ENCODE measurements at regions not wholly inside any gene's neighbourhood (a gene's known extent, or its start where the extent isn't known, plus 50 kb on each side); places are given as distances from the start of the nearest gene placed in this dataset.
A peak's percentile ranks its signal among the peaks of the same experiment; 100 is the strongest.

- peak; percentile 100 for TF ChIP-seq THRA (CRISPR knock-in tag; IDR thresholded peaks at IDR 0.05; ENCODE audit: borderline replicate concordance)
- TF ChIP-seq KLF6 (CRISPR knock-in tag; IDR thresholded peaks at IDR 0.05): peak; percentile 57; the same call in 1 of the 2 replicates
- no peak for TF ChIP-seq ZNF225 (CRISPR knock-in tag; IDR thresholded peaks at IDR 0.05)
- TF ChIP-seq ZNF382 (CRISPR knock-in tag; IDR thresholded peaks at IDR 0.05; ENCODE audit: borderline replicate concordance): no peak
- peak; percentile 81 for TF ChIP-seq ZGPAT (CRISPR knock-in tag; IDR thresholded peaks at IDR 0.05)
- TF ChIP-seq HHEX (CRISPR knock-in tag; IDR thresholded peaks at IDR 0.05): peak; percentile 52; the same call in 1 of the 2 replicates
- peak; percentile 60; the same call in 1 of the 2 replicates for TF ChIP-seq ZBTB25 (CRISPR knock-in tag; IDR thresholded peaks at IDR 0.05)
- 0 out of 2 replicates have a peak, but pooled peaks have one; percentile 16 for TF ChIP-seq HNF1B (CRISPR knock-in tag; IDR thresholded peaks at IDR 0.05)
- peak; percentile 85 for TF ChIP-seq SMYD3 (CRISPR knock-in tag; IDR thresholded peaks at IDR 0.05)
- TF ChIP-seq ZNF12 (CRISPR knock-in tag; IDR thresholded peaks at IDR 0.05): peak; percentile 36; the same call in 1 of the 2 replicates
- TF ChIP-seq ZNF580 (CRISPR knock-in tag; IDR thresholded peaks at IDR 0.05; ENCODE audit: borderline replicate concordance, low read depth): 0 out of 2 replicates have a peak, but pooled peaks have one; percentile 40
- TF ChIP-seq HOMEZ (CRISPR knock-in tag; IDR thresholded peaks at IDR 0.05; ENCODE audit: low read depth): peak; percentile 56
- no peak; the same call in 1 of the 2 replicates for TF ChIP-seq ZNF792 (CRISPR knock-in tag; IDR thresholded peaks at IDR 0.05)
- no peak for TF ChIP-seq CSRNP2 (CRISPR knock-in tag; conservative IDR thresholded peaks at IDR 0.05; ENCODE audit: low read depth)
- TF ChIP-seq ZNF878 (CRISPR knock-in tag; IDR thresholded peaks at IDR 0.05): 0 out of 2 replicates have a peak, but pooled peaks have one; percentile 23
- no peak for TF ChIP-seq TEF (CRISPR knock-in tag; IDR thresholded peaks at IDR 0.05)
- no peak for TF ChIP-seq ZFP91 (CRISPR knock-in tag; IDR thresholded peaks at IDR 0.05; ENCODE audit: borderline replicate concordance)
- no peak for TF ChIP-seq HCFC1 (IDR thresholded peaks at IDR 0.05; ENCODE audit: low read depth, low read length)
- no peak for TF ChIP-seq KLF11 (CRISPR knock-in tag; IDR thresholded peaks at IDR 0.05)
Observed at GRCh38 chr1:200263203-200263602, 146.6 kb downstream of the ZNF281 start (continued).

Measured in HepG2 (cell line).